ENCODE measurements at regions not wholly inside any gene's neighbourhood (a gene's known extent, or its start where the extent isn't known, plus 50 kb on each side); places are given as distances from the start of the nearest gene placed in this dataset.

- Histone ChIP-seq H3K4me1 (no peaks in the 10 kb centered on the region), H3K4me3 (no peak overlapping the region), H3K27ac (no peak overlapping the region), H3K9me3 (no peaks in the 10 kb centered on the region), H3K27me3 (no peaks in the 10 kb centered on the region), H3K36me3 (no peaks in the 10 kb centered on the region)
- DNase-seq (no peak), ATAC-seq (no peak)
- no peak for TF ChIP-seq CTCF (IDR thresholded peaks at IDR 0.05)
- no peak for TF ChIP-seq POLR2A (IDR thresholded peaks at IDR 0.05)
- WGBS (ENCODE audit: insufficient coverage, low coverage, low lambda C conversion rate, missing lambda C conversion rate): 60% methylated on average over 1 of the region's 1 CpG
- intact Hi-C loops (cut with DNase I): no loop called here
Observed at GRCh38 chr15:38127306-38127771, 125.3 kb upstream of the SPRED1 start.

GRCh38 chr15:38128341-38128781 is 124.3 kb upstream of the SPRED1 start:
- no peaks in the 10 kb centered on the region for H3K9me3 ChIP-seq
- peak overlapping the region in 1 of 3 donors; percentile 41 for H3K27ac ChIP-seq
- DNase-seq: no peak
- WGBS (ENCODE audit: insufficient coverage, low coverage, low lambda C conversion rate, missing lambda C conversion rate): 44% methylated on average over 3 of the region's 3 CpGs
- H3K4me3 ChIP-seq: no peak overlapping the region
- no peaks in the 10 kb centered on the region for H3K4me1 ChIP-seq
- no peaks in the 10 kb centered on the region for H3K27me3 ChIP-seq
- intact Hi-C loops (cut with DNase I): no loop called here
- no peaks in the 10 kb centered on the region for H3K36me3 ChIP-seq
- TF ChIP-seq POLR2A (IDR thresholded peaks at IDR 0.05): no peak
- TF ChIP-seq CTCF (IDR thresholded peaks at IDR 0.05): no peak
- no peak for ATAC-seq

GRCh38 chr15:38128921-38129320 is 123.7 kb upstream of the SPRED1 start:
- peak overlapping the region in 2 of 3 donors; percentile 6 to 41 for H3K27ac ChIP-seq
- no peaks in the 10 kb centered on the region for H3K9me3 ChIP-seq
- intact Hi-C loops (cut with DNase I): no loop called here
- H3K36me3 ChIP-seq: no peaks in the 10 kb centered on the region
- 31% methylated on average over 2 of the region's 2 CpGs for WGBS (ENCODE audit: insufficient coverage, low coverage, low lambda C conversion rate, missing lambda C conversion rate)
- no peak for TF ChIP-seq POLR2A (IDR thresholded peaks at IDR 0.05)
- no peak for TF ChIP-seq CTCF (IDR thresholded peaks at IDR 0.05)
- no peak for ATAC-seq
- H3K4me1 ChIP-seq: no peaks in the 10 kb centered on the region
- H3K4me3 ChIP-seq: no peak overlapping the region
- DNase-seq: no peak
- no peaks in the 10 kb centered on the region for H3K27me3 ChIP-seq

GRCh38 chr15:38129531-38130204 is 123.0 kb upstream of the SPRED1 start:
- no peaks in the 10 kb centered on the region for H3K4me1 ChIP-seq
- TF ChIP-seq CTCF (IDR thresholded peaks at IDR 0.05): no peak
- TF ChIP-seq POLR2A (IDR thresholded peaks at IDR 0.05): no peak
- no peak overlapping the region for H3K4me3 ChIP-seq
- H3K27me3 ChIP-seq: no peaks in the 10 kb centered on the region
- H3K27ac ChIP-seq: peak overlapping the region in 2 of 3 donors; percentile 6 to 31
- ATAC-seq (peak; percentile 56 to 71 (median 59)), DNase-seq (peak in 1 of 3 donors; percentile 23)
- H3K9me3 ChIP-seq: no peaks in the 10 kb centered on the region
- no peaks in the 10 kb centered on the region for H3K36me3 ChIP-seq
- intact Hi-C loops (cut with DNase I): no loop called here
- WGBS (ENCODE audit: insufficient coverage, low coverage, low lambda C conversion rate, missing lambda C conversion rate): 33% methylated on average over 10 of the region's 12 CpGs
